ENCODE measurements at regions not wholly inside any gene's neighbourhood (a gene's known extent, or its start where the extent isn't known, plus 50 kb on each side); places are given as distances from the start of the nearest gene placed in this dataset.
"Not testable (repeated sequence)": the region's sequence is repeated elsewhere in the genome, so short reads cannot be mapped to it uniquely, and the experiment has no call there.

DNA sequence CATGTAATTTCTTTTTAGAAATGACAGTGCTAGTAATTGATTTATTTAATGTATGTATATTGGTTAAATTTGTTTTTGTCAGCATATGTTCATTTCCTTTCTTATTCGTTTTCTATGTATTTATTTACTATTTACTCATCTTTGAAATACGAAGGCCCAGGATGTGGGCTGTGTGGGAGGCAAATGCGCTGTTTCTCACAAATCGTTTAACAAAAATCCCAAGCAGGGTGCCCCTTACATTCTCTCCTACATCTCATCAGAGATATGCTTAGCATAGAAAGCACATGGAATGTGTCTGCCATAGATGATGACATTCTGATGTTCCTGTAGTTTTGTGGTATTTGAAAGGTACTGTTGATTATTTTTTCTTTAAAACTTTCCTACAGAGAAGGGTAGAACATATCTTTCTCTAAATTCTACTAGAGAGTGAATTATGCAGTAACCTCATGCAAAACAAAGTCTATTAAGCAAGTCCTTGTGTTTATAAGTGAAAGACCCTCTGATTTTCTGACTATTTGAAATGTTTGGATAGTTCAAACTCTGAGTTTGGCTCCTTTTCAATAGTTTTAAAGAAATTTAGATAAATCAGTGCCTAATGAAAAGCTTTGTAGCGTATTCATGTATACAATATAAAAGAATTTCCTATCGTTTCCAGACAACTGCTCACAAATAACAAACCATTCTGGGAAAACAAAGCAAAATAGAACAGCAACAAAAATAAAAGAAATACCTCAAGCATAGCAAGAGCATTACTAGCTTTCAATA, 111.1 kb upstream of the VGLL3 start:
- H3K36me3 ChIP-seq (replicated peaks in 1 of 2; ENCODE audit: control insufficient read depth in 2 of 2, insufficient read depth in 2 of 2, low read length in 2 of 2): no peaks in the 10 kb centered on the region
- H3K27me3 ChIP-seq (ENCODE audit: control insufficient read depth in 3 of 3, insufficient read depth in 3 of 3, low read depth in 1 of 3, low read length in 3 of 3): no peaks in the 10 kb centered on the region
- H2BK120ac ChIP-seq (ENCODE audit: low read depth, low read length): no peak overlapping the region
- H3K4me3 ChIP-seq (ENCODE audit: low read length in 2 of 2): no peak overlapping the region
- no peak for DNase-seq (ENCODE audit: low spot score)
- H3K9ac ChIP-seq (ENCODE audit: low read depth, low read length, poor library complexity): no peak overlapping the region
- H4K91ac ChIP-seq (ENCODE audit: low read depth, low read length, poor library complexity): no peak overlapping the region
- no peak overlapping the region for H2BK5ac ChIP-seq (ENCODE audit: low read length)
- H3K9me3 ChIP-seq (replicated peaks in 1 of 2; ENCODE audit: control insufficient read depth in 2 of 2, insufficient read depth in 1 of 2, low read depth in 1 of 2, low read length in 2 of 2): peaks cover 2 to 12% of the 10 kb centered on the region in 2 donors
- H3K4me2 ChIP-seq (ENCODE audit: insufficient read depth, low read length, poor library complexity, severe bottlenecking): no peak overlapping the region
- no peak overlapping the region for H3K27ac ChIP-seq (replicated peaks; ENCODE audit: low read length)
- H2BK15ac ChIP-seq (ENCODE audit: low read length): no peak overlapping the region
- no peak overlapping the region for H3K23ac ChIP-seq (ENCODE audit: low read depth, low read length, poor library complexity)
- no peaks in the 10 kb centered on the region for H3K79me1 ChIP-seq (ENCODE audit: low read depth, low read length)
- no peak overlapping the region for H3K14ac ChIP-seq (ENCODE audit: low read length)
- no peak overlapping the region for H2BK12ac ChIP-seq (ENCODE audit: low read length)
- no peak overlapping the region for H4K8ac ChIP-seq (ENCODE audit: low read depth, low read length)
- no peak overlapping the region for H3K18ac ChIP-seq (ENCODE audit: low read length)
- no CpG with 5 or more reads among the region's 6 CpGs for WGBS, 2 donors (ENCODE audit: extremely low coverage in 2 of 2, insufficient read length in 2 of 2, insufficient replicate concordance in 1 of 2)
- H3K4ac ChIP-seq (ENCODE audit: low read length): no peak overlapping the region
- no peaks in the 10 kb centered on the region for H3K4me1 ChIP-seq (ENCODE audit: control insufficient read depth in 2 of 2, insufficient read depth in 1 of 2, low read depth in 1 of 2, low read length in 2 of 2)
- H2AFZ ChIP-seq (ENCODE audit: low read length): peak overlapping the region; percentile 32
- H2AK5ac ChIP-seq (ENCODE audit: low read depth, low read length): no peak overlapping the region

DNA sequence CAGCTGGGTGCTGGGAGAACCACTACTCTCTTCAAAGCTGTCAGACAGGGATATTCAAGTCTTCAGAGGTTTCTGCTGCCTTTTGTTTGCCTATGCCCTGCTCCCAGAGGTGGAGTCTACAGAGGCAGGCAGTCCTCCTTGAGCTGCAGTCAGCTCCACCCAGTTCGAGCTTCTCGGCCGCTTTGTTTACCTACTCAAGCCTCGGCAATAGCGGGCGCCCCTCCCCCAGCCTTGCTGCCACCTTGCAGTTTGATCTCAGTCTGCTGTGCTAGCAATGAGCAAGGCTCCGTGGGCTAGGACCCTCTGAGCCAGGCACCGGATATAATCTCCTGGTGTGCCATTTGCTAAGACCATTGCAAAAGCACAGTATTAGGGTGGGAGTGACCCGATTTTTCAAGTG, 106.8 kb upstream of the VGLL3 start:
- H3K4me1 ChIP-seq (ENCODE audit: control insufficient read depth in 2 of 2, insufficient read depth in 1 of 2, low read depth in 1 of 2, low read length in 2 of 2); H4K91ac ChIP-seq (ENCODE audit: low read depth, low read length, poor library complexity); H3K4ac ChIP-seq (ENCODE audit: low read length); H2BK15ac ChIP-seq (ENCODE audit: low read length); H3K36me3 ChIP-seq (replicated peaks in 1 of 2; ENCODE audit: control insufficient read depth in 2 of 2, insufficient read depth in 2 of 2, low read length in 2 of 2); H4K8ac ChIP-seq (ENCODE audit: low read depth, low read length); H3K18ac ChIP-seq (ENCODE audit: low read length); H2BK5ac ChIP-seq (ENCODE audit: low read length); H3K79me1 ChIP-seq (ENCODE audit: low read depth, low read length); H3K27me3 ChIP-seq (ENCODE audit: control insufficient read depth in 3 of 3, insufficient read depth in 3 of 3, low read depth in 1 of 3, low read length in 3 of 3); H3K9me3 ChIP-seq (replicated peaks in 1 of 2; ENCODE audit: control insufficient read depth in 2 of 2, insufficient read depth in 1 of 2, low read depth in 1 of 2, low read length in 2 of 2); DNase-seq (ENCODE audit: low spot score); H3K27ac ChIP-seq (replicated peaks; ENCODE audit: low read length); H2AFZ ChIP-seq (ENCODE audit: low read length); H3K23ac ChIP-seq (ENCODE audit: low read depth, low read length, poor library complexity); H3K14ac ChIP-seq (ENCODE audit: low read length); H3K4me3 ChIP-seq (ENCODE audit: low read length in 2 of 2); H2BK12ac ChIP-seq (ENCODE audit: low read length); H3K4me2 ChIP-seq (ENCODE audit: insufficient read depth, low read length, poor library complexity, severe bottlenecking); H2BK120ac ChIP-seq (ENCODE audit: low read depth, low read length); H2AK5ac ChIP-seq (ENCODE audit: low read depth, low read length); H3K9ac ChIP-seq (ENCODE audit: low read depth, low read length, poor library complexity): not testable (repeated sequence)
- WGBS, 2 donors (ENCODE audit: extremely low coverage in 2 of 2, insufficient read length in 2 of 2, insufficient replicate concordance in 1 of 2): no CpG with 5 or more reads among the region's 9 CpGs

DNA sequence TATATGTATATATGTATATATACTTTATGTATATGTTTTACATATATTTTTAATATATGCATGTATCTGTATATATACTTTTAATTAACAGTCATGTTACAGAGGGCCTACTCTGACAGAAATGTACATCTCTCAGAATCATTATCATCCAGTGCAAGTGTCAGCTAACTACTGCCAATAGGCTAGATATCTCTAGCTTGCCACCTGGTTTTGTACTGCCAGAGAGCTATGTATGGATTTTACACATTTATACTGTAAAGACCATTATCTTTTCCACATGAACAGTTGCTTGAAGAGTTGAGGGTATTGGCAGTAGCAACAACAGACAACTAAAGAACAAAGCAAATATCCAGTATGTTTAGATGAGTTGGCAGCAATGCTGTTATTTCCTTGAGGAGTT, 99.7 kb upstream of the VGLL3 start:
- DNase-seq (ENCODE audit: low spot score): no peak

DNA sequence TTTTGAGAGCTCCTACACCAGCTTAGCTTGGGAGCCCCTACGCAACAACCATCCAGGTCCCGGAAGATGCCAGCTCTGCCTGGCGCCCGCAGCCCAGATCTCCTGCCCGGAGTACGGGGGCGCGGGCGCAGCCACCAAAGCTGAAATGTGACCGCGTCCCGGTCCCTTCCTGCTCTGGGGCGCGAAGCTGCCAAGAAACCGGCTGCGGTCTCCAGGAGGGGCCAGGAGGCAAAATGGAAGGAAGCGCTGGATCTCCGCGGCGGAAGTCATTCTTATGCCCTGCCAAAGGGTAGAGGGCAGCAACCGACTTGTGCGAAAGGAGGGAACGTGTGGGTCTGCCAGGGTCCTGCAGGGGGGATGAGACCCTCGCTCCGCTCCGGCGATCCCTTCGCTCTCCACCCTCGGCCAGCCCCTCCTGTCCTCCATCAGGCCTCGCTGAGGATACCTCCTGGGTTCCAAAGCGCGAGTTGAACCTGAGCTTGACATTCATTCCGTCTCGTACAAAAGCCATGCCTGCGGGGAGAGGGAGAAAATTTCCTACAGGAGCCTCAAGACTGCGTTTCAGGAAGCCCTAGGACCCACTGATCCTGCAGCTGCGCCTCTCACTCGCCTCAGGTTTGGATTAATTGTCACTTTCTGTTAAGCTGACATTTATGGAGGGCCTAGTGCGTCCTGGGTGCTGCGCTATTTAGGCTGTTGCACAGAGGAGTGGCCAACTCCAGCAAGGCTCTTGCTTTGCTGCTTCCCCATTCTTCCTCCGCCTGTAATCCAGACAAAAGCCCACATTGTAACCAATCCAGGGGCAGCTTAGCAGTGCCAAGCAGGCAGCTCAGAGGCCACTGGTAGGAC, 98.3 kb upstream of the VGLL3 start:
- no CpG with 5 or more reads among the region's 41 CpGs for WGBS, 2 donors (ENCODE audit: extremely low coverage in 2 of 2, insufficient read length in 2 of 2, insufficient replicate concordance in 1 of 2)
- Histone ChIP-seq H3K14ac (ENCODE audit: low read length) (peak overlapping the region; percentile 2), H2BK5ac (ENCODE audit: low read length) (peak overlapping the region; percentile 82), H3K27me3 (ENCODE audit: control insufficient read depth in 3 of 3, insufficient read depth in 3 of 3, low read depth in 1 of 3, low read length in 3 of 3) (no peaks in the 10 kb centered on the region), H3K4ac (ENCODE audit: low read length) (no peak overlapping the region), H3K36me3 (replicated peaks in 1 of 2; ENCODE audit: control insufficient read depth in 2 of 2, insufficient read depth in 2 of 2, low read length in 2 of 2) (no peaks in the 10 kb centered on the region), H4K91ac (ENCODE audit: low read depth, low read length, poor library complexity) (no peak overlapping the region), H2BK12ac (ENCODE audit: low read length) (no peak overlapping the region), H3K27ac (replicated peaks; ENCODE audit: low read length) (no peak overlapping the region), H3K4me1 (ENCODE audit: control insufficient read depth in 2 of 2, insufficient read depth in 1 of 2, low read depth in 1 of 2, low read length in 2 of 2) (peaks cover 0 to 3% of the 10 kb centered on the region in 2 donors), H3K79me1 (ENCODE audit: low read depth, low read length) (no peaks in the 10 kb centered on the region), H3K18ac (ENCODE audit: low read length) (peak overlapping the region; percentile 57), H2AK5ac (ENCODE audit: low read depth, low read length) (no peak overlapping the region), H3K9ac (ENCODE audit: low read depth, low read length, poor library complexity) (no peak overlapping the region), H3K4me2 (ENCODE audit: insufficient read depth, low read length, poor library complexity, severe bottlenecking) (no peak overlapping the region), H3K9me3 (replicated peaks in 1 of 2; ENCODE audit: control insufficient read depth in 2 of 2, insufficient read depth in 1 of 2, low read depth in 1 of 2, low read length in 2 of 2) (peaks cover 0 to 2% of the 10 kb centered on the region in 2 donors), H4K8ac (ENCODE audit: low read depth, low read length) (no peak overlapping the region), H3K4me3 (ENCODE audit: low read length in 2 of 2) (no peak overlapping the region), H2AFZ (ENCODE audit: low read length) (peak overlapping the region; percentile 77), H3K23ac (ENCODE audit: low read depth, low read length, poor library complexity) (no peak overlapping the region), H2BK15ac (ENCODE audit: low read length) (peak overlapping the region; percentile 26), H2BK120ac (ENCODE audit: low read depth, low read length) (no peak overlapping the region)
- DNase-seq (ENCODE audit: low spot score): no peak

More for the DNA sequence above, 99.7 kb upstream of the VGLL3 start:
- Histone ChIP-seq H3K4ac (ENCODE audit: low read length) (no peak overlapping the region), H3K9ac (ENCODE audit: low read depth, low read length, poor library complexity) (no peak overlapping the region), H3K18ac (ENCODE audit: low read length) (no peak overlapping the region), H2BK15ac (ENCODE audit: low read length) (no peak overlapping the region), H2BK12ac (ENCODE audit: low read length) (no peak overlapping the region), H2AFZ (ENCODE audit: low read length) (no peak overlapping the region), H3K27ac (replicated peaks; ENCODE audit: low read length) (no peak overlapping the region), H3K9me3 (replicated peaks in 1 of 2; ENCODE audit: control insufficient read depth in 2 of 2, insufficient read depth in 1 of 2, low read depth in 1 of 2, low read length in 2 of 2) (peaks cover 0 to 2% of the 10 kb centered on the region in 2 donors), H2BK120ac (ENCODE audit: low read depth, low read length) (no peak overlapping the region), H3K14ac (ENCODE audit: low read length) (no peak overlapping the region), H4K91ac (ENCODE audit: low read depth, low read length, poor library complexity) (no peak overlapping the region), H3K36me3 (replicated peaks in 1 of 2; ENCODE audit: control insufficient read depth in 2 of 2, insufficient read depth in 2 of 2, low read length in 2 of 2) (no peaks in the 10 kb centered on the region), H3K27me3 (ENCODE audit: control insufficient read depth in 3 of 3, insufficient read depth in 3 of 3, low read depth in 1 of 3, low read length in 3 of 3) (no peaks in the 10 kb centered on the region), H3K4me3 (ENCODE audit: low read length in 2 of 2) (no peak overlapping the region), H3K79me1 (ENCODE audit: low read depth, low read length) (no peaks in the 10 kb centered on the region), H3K4me2 (ENCODE audit: insufficient read depth, low read length, poor library complexity, severe bottlenecking) (no peak overlapping the region), H3K23ac (ENCODE audit: low read depth, low read length, poor library complexity) (no peak overlapping the region), H3K4me1 (ENCODE audit: control insufficient read depth in 2 of 2, insufficient read depth in 1 of 2, low read depth in 1 of 2, low read length in 2 of 2) (peaks cover 0 to 3% of the 10 kb centered on the region in 2 donors), H2AK5ac (ENCODE audit: low read depth, low read length) (no peak overlapping the region), H2BK5ac (ENCODE audit: low read length) (no peak overlapping the region), H4K8ac (ENCODE audit: low read depth, low read length) (no peak overlapping the region)

Measured in neuronal stem cell (in vitro differentiated cells).